HG03575 (cell line): ENCODE measurements at regions not wholly inside any gene's neighbourhood (a gene's known extent, or its start where the extent isn't known, plus 50 kb on each side); places are given as distances from the start of the nearest gene placed in this dataset.
"Not testable (repeated sequence)": the region's sequence is repeated elsewhere in the genome, so short reads cannot be mapped to it uniquely, and the experiment has no call there.

ENCODE experiments used
- ATAC-seq: cut with Tn5 transposase; IDR thresholded peaks from one replicate; pipeline ENCODE4 v1.9.1; 2021; ENCODE audit not compliant: unreplicated experiment, insufficient number of reproducible peaks, low FRiP score; ENCODE audit errors: extremely low read depth

DNA sequence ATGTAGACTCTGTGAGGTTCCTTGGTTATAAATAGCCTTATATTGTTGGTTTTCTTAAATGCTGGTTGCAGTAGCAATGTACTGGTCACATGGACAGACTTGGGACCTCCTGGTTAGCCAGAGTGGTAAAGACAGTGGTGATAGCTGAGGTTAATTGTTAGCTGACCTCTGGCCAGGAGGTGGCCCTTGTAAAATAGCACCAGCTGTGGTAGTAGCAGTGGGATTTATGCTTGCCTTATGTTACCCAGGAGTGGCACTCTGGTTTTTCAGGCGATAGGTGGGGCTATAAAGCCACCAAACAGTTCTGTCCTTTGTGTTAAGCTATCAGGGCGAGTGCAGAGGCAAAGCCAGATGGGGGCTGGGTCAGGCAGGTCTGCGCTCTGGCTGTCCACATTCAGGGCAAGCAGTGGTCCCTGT is 94.8 kb upstream of the SRD5A2 start:
- no peak for ATAC-seq

DNA sequence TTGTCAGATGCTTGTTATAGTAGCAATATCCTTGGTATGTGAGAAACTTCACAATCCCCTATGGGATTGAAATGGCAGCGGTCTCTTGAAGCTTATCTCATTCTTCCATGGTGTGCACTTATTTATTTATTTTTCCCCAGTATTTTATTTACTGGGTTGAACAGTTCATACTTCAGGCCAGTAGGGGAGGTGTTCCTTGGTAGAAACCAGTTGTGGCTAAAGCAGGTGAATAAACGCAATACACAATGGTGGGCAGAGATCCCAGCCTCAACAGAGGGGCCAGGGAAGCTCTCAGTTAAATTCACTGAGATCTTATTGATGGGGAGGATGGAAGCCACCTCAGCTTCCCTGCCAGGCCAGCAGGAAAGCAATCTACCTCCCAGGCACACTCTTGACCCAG is 93.7 kb upstream of the SRD5A2 start:
- no peak for ATAC-seq

DNA sequence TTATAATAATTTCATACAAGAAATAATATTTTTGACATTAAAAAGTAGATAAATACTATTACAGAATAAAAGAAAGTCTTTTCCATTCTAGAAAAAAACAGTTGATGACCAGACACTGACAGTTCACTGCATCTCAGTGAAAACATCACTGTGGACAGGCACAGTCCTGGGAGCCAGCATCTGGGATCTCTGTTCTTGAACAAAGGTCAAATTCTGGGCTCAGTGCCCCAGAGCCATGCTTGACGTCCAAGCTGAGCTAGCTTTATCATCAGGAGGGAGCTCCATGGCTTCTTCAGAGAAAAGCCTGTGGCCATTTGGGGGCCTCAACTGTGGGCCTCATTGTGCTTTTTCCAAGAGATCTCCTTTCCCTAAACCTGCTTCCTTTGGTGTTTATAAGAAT is 86.1 kb upstream of the SRD5A2 start:
- no peak for ATAC-seq

DNA sequence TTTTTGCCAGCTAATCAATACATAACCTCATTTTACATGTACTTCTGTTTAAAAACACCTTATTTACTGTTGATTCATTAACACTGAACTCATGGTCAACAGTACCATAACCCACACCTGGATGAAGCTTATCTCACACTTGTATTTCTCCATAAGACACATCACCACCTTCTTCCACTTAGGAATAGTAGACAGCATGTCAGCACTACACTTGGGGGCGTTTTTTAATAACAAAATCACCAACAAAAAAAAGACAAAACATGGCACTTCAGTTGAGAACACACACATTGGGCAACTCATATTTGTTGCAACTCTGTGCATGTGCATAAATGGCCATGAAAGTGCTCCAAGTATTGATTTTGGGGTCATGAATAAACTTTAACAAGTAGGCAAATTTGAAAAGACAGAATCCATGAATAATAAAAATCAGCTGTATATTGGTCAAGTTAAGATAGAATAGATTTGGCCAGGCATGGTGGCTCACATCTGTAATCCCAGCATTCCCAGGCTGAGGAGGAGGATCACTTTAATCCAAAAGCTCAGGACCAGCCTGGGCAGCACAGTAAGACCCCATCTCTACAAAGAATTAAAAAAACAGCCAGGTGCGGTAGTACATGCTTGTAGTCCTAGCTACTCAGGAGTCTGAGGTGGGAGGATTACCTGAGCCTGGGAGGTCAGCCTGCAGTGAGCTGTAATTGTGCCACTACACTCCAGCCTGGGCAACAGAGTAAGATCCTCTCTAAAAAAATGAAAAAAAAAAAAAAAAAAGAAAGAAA is 84.4 kb upstream of the SRD5A2 start:
- ATAC-seq, result no peak

DNA sequence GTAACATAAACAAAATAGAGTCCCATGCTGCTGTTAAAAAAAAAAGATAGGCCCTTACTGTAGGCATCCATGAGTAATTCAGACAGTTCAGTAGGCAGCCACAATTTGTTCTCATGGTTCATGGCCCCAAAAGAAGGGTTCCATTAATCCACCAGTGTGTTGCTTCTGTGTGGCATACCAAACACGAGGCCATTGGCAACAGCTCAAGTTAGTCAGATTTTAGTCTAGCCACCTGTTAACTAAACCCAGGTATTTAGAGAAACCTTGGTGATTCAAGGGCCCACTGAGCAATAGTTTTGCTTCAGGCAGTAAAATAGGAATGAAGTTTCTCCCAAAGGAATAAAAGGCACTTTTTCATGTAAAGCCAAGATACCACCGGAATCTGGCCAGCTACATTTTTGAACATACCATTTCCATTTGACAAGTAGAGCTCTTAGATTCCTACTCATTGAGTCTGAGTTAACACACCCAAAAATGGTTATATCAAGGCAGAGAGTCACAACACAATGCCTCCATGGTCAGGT is 80.1 kb upstream of the SRD5A2 start:
- ATAC-seq, result no peak

DNA sequence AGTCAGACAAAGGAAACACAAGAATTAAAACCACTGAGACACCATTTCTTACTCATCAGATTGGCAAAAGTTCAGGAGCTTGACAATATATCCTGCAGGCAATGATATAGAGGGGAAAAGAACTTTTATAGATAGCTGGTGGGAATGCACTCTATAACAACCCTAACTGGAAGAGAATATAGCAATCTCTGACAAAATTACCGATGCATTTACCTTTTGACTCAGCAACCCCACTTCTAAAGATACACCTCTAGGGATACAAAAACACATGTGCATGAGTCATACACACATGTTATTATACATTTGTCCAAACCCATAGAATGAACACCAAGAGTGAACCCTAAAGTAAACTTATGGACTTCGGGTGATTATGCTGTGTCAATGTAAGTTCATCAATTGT is 79.4 kb upstream of the SRD5A2 start:
- no peak for ATAC-seq

DNA sequence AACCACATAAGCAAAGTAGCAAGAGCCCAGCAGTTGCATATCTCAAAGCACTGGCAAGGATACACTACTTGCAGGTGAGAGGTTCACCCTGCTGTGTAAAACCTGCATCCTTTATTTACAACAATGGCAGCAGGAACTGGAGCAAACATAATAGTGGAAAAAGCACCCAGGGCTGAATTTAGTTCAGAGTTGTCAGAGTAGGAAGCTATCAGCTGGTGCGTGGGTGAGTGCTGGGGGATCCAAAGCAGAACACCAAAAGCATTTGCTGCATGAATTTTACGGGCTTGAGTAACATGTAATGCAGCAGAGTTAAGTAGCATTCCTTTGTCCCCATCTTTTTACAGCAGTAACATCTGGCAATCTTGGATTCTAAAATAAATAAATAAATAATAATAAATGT is 73.5 kb upstream of the SRD5A2 start:
- no peak for ATAC-seq

DNA sequence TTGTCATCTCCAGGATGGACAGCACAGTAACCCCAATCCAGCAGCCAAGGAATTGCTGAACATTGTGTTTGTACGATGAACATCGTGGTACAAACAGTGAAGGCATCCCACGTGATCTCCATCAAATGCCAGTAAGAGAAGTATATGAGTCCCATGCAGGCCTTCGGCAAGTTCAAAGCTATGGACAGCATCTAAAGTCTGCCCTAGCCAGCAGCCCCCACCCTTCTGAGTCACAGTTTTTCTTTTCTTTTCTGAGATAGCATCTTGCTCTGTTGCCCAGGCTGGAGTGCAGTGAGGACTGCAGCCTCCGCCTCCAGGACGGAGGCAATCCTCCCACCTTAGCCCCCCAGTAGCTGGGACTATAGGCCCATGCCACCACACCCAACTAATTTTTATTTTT is 71.0 kb upstream of the SRD5A2 start:
- no peak for ATAC-seq

DNA sequence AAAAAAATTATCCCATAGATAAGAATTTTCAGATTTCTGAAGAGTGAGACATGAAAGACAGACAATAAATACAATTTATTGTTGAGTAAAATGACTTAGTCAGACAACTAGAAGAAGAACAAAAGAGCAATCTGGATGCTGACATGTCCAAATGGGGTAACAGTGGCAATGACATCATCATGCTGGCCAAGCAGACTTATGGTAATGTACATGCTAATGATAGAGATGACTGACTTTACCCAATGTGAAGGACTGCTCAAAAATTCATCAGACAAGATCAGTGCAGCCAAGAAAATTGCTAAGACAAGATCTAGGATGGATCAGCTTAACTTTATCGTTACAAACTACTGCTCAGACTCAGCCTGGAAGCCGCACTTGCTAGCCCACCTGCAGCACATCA is 70.5 kb upstream of the SRD5A2 start:
- ATAC-seq, result no peak

DNA sequence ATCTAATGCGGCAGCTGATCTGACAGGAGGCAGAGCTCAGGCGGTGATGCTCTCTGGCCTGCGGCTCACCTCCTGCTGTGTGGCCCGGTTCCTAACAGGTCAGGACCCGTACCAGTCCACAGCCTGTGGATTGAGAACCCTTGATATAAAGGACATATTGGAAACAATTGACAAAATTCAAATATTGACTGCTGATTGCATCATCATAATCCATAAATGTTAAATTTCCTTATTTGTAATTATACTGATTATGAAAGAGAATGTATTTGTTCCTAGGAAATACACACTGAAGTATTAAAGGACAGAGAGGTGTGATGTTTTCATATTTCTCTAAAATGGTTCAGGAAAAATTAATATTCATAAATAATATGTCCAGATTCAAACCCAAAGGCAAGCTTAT is 63.8 kb upstream of the SRD5A2 start:
- no peak for ATAC-seq

DNA sequence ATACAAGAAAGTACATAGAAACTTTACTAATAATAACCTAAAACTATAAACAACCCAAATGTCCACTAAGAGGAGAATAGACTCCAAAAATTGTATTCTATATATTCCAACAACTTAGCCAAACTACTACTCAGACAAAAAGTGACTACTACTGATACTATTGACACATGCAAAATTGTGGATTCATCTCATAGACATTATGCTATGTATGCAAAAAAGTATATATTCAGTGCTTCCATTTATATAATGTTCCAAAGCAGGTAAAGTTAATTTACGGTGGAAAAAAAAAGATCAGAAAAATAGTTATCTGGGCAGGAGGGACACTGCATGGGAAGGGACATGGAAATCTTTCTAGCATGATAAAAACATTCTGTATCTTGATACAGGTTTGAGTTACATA is 62.0 kb upstream of the SRD5A2 start:
- ATAC-seq, result no peak

DNA sequence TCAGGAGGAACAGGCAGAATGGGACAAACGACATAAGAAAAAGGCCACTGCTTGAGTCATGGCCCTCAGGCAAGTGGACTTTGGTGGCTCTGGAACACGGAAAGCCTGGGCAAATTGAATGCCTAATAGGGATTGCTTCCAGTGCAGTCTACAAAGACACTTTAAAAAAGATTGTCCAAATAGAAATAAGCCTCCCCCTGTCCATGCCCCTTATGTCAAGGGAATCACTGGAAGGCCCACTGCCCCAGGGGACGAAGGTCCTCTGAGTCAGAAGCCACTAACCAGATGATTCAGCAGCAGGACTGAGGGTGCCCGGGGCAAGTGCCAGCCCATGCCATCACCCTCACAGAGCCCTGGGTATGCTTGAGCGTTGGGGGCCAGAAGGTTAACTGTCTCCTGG is 51.5 kb upstream of the SRD5A2 start:
- ATAC-seq, result not testable (repeated sequence)
